ENCODE measurements at regions not wholly inside any gene's neighbourhood (a gene's known extent, or its start where the extent isn't known, plus 50 kb on each side); places are given as distances from the start of the nearest gene placed in this dataset.
"Not testable (repeated sequence)": the region's sequence is repeated elsewhere in the genome, so short reads cannot be mapped to it uniquely, and the experiment has no call there.

- no peak for DNase-seq
These were observed 653.6 kb downstream of the NSUN3 start for GRCh38 chr3:94716326-94717018.

- no peak for DNase-seq
These were observed 671.3 kb downstream of the NSUN3 start for GRCh38 chr3:94734206-94734605.

- DNase-seq = no peak
These were observed 672.5 kb downstream of the NSUN3 start for GRCh38 chr3:94735354-94735753.

- no peak for DNase-seq
These were observed 674.3 kb downstream of the NSUN3 start for GRCh38 chr3:94737116-94737515.

- DNase-seq = no peak
These were observed 676.6 kb downstream of the NSUN3 start for GRCh38 chr3:94739420-94739819.

GRCh38 chr3:94758751-94759150 lies 695.9 kb downstream of the NSUN3 start:
- DNase-seq = no peak

GRCh38 chr3:94772402-94772801 lies 709.5 kb downstream of the NSUN3 start:
- DNase-seq = no peak

GRCh38 chr3:94775746-94776145 lies 712.9 kb downstream of the NSUN3 start:
- DNase-seq = no peak

- DNase-seq = no peak
These were observed 713.6 kb downstream of the NSUN3 start for GRCh38 chr3:94776401-94776915.

- DNase-seq = no peak
These were observed 715.4 kb downstream of the NSUN3 start for GRCh38 chr3:94778289-94778688.

- no peak for DNase-seq
These were observed 716.1 kb downstream of the NSUN3 start for GRCh38 chr3:94778814-94779494.

- DNase-seq = no peak
These were observed 716.8 kb downstream of the NSUN3 start for GRCh38 chr3:94779699-94780098.

GRCh38 chr3:94784274-94784673 lies 721.4 kb downstream of the NSUN3 start:
- no peak for DNase-seq

- no peak for DNase-seq
These were observed 724.2 kb downstream of the NSUN3 start for GRCh38 chr3:94787066-94787465.

GRCh38 chr3:94787734-94788270 lies 724.9 kb downstream of the NSUN3 start:
- no peak for DNase-seq

GRCh38 chr3:94794563-94794962 lies 731.7 kb downstream of the NSUN3 start:
- DNase-seq = no peak

- no peak for DNase-seq
These were observed 736.7 kb downstream of the NSUN3 start for GRCh38 chr3:94799420-94800060.

- DNase-seq = no peak
These were observed 749.0 kb downstream of the NSUN3 start for GRCh38 chr3:94811836-94812235.

GRCh38 chr3:94821241-94821640 lies 758.4 kb downstream of the NSUN3 start:
- no peak for DNase-seq

GRCh38 chr3:94822298-94822697 lies 759.4 kb downstream of the NSUN3 start:
- no peak for DNase-seq

GRCh38 chr3:94846251-94846650 lies 783.4 kb downstream of the NSUN3 start:
- DNase-seq = not testable (repeated sequence)

GRCh38 chr3:94862703-94863102 lies 799.8 kb downstream of the NSUN3 start:
- DNase-seq = peak in 3 of 4 experiments; percentile 2 to 5 (median 2)

- no peak for DNase-seq
These were observed 806.2 kb downstream of the NSUN3 start for GRCh38 chr3:94869059-94869547.

All from suppressor macrophage (primary cell).